ENCODE measurements at regions not wholly inside any gene's neighbourhood (a gene's known extent, or its start where the extent isn't known, plus 50 kb on each side); places are given as distances from the start of the nearest gene placed in this dataset.

GRCh38 chr1:55346586-55346985, 131.4 kb upstream of the USP24 start:
- Histone ChIP-seq H4K20me1 (ENCODE audit: insufficient read depth, low read length) (no peaks in the 10 kb centered on the region), H3K4me1 (ENCODE audit: insufficient read depth, low read length) (peaks cover 20% of the 10 kb centered on the region), H2AFZ (ENCODE audit: low read length) (no peak overlapping the region), H3K9me3 (ENCODE audit: low read length) (peaks cover 4% of the 10 kb centered on the region; the same call in 1 of the 2 replicates), H3K79me2 (ENCODE audit: insufficient read depth, low read length) (no peaks in the 10 kb centered on the region), H3K27me3 (ENCODE audit: control insufficient read depth in 1 of 2, insufficient read depth in 2 of 2, low read length in 2 of 2) (0 out of 5 replicates have a peak, but pooled peaks cover 0 to 1% of the 10 kb centered on the region in 2 experiments), H3K4me3 (replicated peaks in 1 of 3; ENCODE audit: insufficient read depth in 1 of 3, low read depth in 2 of 3, low read length in 3 of 3) (no peak overlapping the region), H3K9ac (ENCODE audit: insufficient read depth, low read depth, low read length) (no peak overlapping the region), H3K36me3 (replicated peaks in 1 of 2; ENCODE audit: control insufficient read depth in 1 of 2, insufficient read depth in 2 of 2, low read length in 2 of 2) (no peaks in the 10 kb centered on the region), H3K4me2 (ENCODE audit: low read depth, low read length) (no peak overlapping the region), H3K27ac (ENCODE audit: extremely low read length, insufficient read depth, low read length) (no peak overlapping the region)
- WGBS (ENCODE audit: low lambda C conversion rate): 97% methylated on average over 1 of the region's 1 CpG
- BruUV-seq (replicated peaks): no TSS peak
- TF ChIP-seq ZNF503 (CRISPR knock-in tag; IDR thresholded peaks at IDR 0.05) (no peak), ZBTB46 (CRISPR knock-in tag; IDR thresholded peaks at IDR 0.05; ENCODE audit: borderline replicate concordance) (no peak)
- ChIA-PET POLR2A (no interaction called here), CTCF (ENCODE audit: low intra/inter-chr PET ratio, low total read pairs) (no interaction called here)
- DNase-seq (ENCODE audit: low spot score) (no peak), FAIRE-seq (no peak), ATAC-seq (no peak)
- in situ Hi-C loops (cut with HindIII; ENCODE audit: extremely low pct_ligation_motif_present, low pct_unique_long_range_greater_than_20kb) (no loop called here), intact Hi-C loops (cut with micrococcal nuclease; ENCODE audit: unreplicated experiment) (no loop called here)

- TF ChIP-seq, protein P1, sequence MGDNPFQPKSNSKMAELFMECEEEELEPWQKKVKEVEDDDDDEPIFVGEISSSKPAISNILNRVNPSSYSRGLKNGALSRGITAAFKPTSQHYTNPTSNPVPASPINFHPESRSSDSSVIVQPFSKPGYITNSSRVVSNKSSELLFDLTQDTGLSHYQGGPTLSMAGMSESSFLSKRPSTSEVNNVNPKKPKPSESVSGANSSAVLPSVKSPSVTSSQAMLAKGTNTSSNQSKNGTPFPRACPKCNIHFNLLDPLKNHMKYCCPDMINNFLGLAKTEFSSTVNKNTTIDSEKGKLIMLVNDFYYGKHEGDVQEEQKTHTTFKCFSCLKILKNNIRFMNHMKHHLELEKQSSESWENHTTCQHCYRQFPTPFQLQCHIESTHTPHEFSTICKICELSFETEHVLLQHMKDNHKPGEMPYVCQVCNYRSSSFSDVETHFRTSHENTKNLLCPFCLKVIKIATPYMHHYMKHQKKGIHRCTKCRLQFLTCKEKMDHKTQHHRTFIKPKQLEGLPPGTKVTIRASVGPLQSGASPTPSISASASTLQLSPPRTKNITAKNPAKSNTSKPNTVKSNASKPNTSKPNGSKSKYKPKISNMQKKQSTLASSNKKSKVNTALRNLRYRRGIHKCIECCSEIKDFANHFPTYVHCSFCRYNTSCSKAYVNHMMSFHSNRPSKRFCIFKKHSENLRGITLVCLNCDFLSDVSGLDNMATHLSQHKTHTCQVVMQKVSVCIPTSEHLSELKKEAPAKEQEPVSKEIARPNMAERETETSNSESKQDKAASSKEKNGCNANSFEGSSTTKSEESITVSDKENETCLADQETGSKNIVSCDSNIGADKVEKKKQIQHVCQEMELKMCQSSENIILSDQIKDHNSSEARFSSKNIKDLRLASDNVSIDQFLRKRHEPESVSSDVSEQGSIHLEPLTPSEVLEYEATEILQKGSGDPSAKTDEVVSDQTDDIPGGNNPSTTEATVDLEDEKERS (CRISPR knock-in tag; IDR thresholded peaks at IDR 0.05): no peak
- no peak for TF ChIP-seq SNAPC5 (CRISPR knock-in tag; IDR thresholded peaks at IDR 0.05; ENCODE audit: borderline replicate concordance)
- no peak for TF ChIP-seq ZNF780A (CRISPR knock-in tag; IDR thresholded peaks at IDR 0.05)
- no peak for TF ChIP-seq DNMT3B (CRISPR knock-in tag; conservative IDR thresholded peaks at IDR 0.05)
- no peak for TF ChIP-seq ZNF546 (CRISPR knock-in tag; conservative IDR thresholded peaks at IDR 0.05)
- no peak for TF ChIP-seq DPF2 (CRISPR knock-in tag; IDR thresholded peaks at IDR 0.05; ENCODE audit: borderline replicate concordance, low read depth)
- TF ChIP-seq ELF4 (CRISPR knock-in tag; IDR thresholded peaks at IDR 0.05; ENCODE audit: borderline replicate concordance): no peak
- TF ChIP-seq ARID2 (CRISPR knock-in tag; IDR thresholded peaks at IDR 0.05; ENCODE audit: borderline replicate concordance): no peak
- TF ChIP-seq ZNF777 (CRISPR knock-in tag; IDR thresholded peaks at IDR 0.05): no peak
- TF ChIP-seq ATAD3A (CRISPR knock-in tag; IDR thresholded peaks at IDR 0.05): no peak
- Histone ChIP-seq H3K9me3 (ENCODE audit: low read length) (no peaks in the 10 kb centered on the region), H2AFZ (ENCODE audit: low read length) (no peak overlapping the region), H3K4me2 (ENCODE audit: low read depth, low read length) (no peak overlapping the region), H4K20me1 (ENCODE audit: insufficient read depth, low read length) (no peaks in the 10 kb centered on the region), H3K36me3 (replicated peaks in 1 of 2; ENCODE audit: control insufficient read depth in 1 of 2, insufficient read depth in 2 of 2, low read length in 2 of 2) (no peaks in the 10 kb centered on the region), H3K4me3 (replicated peaks in 1 of 3; ENCODE audit: insufficient read depth in 1 of 3, low read depth in 2 of 3, low read length in 3 of 3) (no peak overlapping the region), H3K79me2 (ENCODE audit: insufficient read depth, low read length) (no peaks in the 10 kb centered on the region), H3K9ac (ENCODE audit: insufficient read depth, low read depth, low read length) (no peak overlapping the region), H3K27ac (ENCODE audit: extremely low read length, insufficient read depth, low read length) (no peak overlapping the region), H3K27me3 (ENCODE audit: control insufficient read depth in 1 of 2, insufficient read depth in 2 of 2, low read length in 2 of 2) (peaks cover 0 to 5% of the 10 kb centered on the region in 2 experiments; a peak in 2 of 5 replicates), H3K4me1 (ENCODE audit: insufficient read depth, low read length) (peaks cover 11% of the 10 kb centered on the region)
- ChIA-PET CTCF (ENCODE audit: low intra/inter-chr PET ratio, low total read pairs) (no interaction called here), POLR2A (no interaction called here)
- ATAC-seq: no peak
- no peak for DNase-seq (ENCODE audit: low spot score)
- 48% methylated on average over 4 of the region's 4 CpGs for whole genome bisulfite sequencing (ENCODE audit: low lambda C conversion rate)
- intact Hi-C loops (cut with micrococcal nuclease; ENCODE audit: unreplicated experiment) (loop anchor here (5.0 kb wide), 1 partner anchor 197 kb away; no protein-coding TSS in a partner anchor), in situ Hi-C loops (cut with HindIII; ENCODE audit: extremely low pct_ligation_motif_present, low pct_unique_long_range_greater_than_20kb) (no loop called here)
- BruUV-seq (replicated peaks): no TSS peak
- no peak for FAIRE-seq
Measured at GRCh38 chr1:55339681-55340080, 124.5 kb upstream of the USP24 start.
